PC-3 (cell line): ENCODE measurements at regions not wholly inside any gene's neighbourhood (a gene's known extent, or its start where the extent isn't known, plus 50 kb on each side); places are given as distances from the start of the nearest gene placed in this dataset.

Source experiments
- ATAC-seq: fragments of 200-7000 bp; cut with Tn5 transposase; 2 replicates; pipeline ENCODE4 v1.9.1; 2020; ENCODE audit warnings: mild to moderate bottlenecking, moderate library complexity
- BruUV-seq: library from RNA; stranded (reverse); fragments of 400-500 nt; replicated peaks from 2 replicates; lab custom pipeline; 2021; lab: Mats Ljungman, UMichigan
- CTCF ChIA-PET: fragments of 300-600 bp; sonication (Branson Sonifier 250); formaldehyde crosslinking; loops from one replicate; lab custom pipeline; 2022; ENCODE audit warnings: antibody characterized with exemption; lab: Charles Lee
- POLR2A ChIA-PET: fragments of 300-600 bp; sonication (Branson Sonifier 250); formaldehyde crosslinking; loops from one replicate; lab custom pipeline; 2022; ENCODE audit warnings: antibody characterized with exemption; ENCODE audit not compliant: unreplicated experiment; lab: Charles Lee
- DNase-seq: peaks from one replicate; pipeline ENCODE4 v3.0.0-alpha.2; 2015
- H2AFZ ChIP-seq: fragments of 300-600 bp; sonication (generic); 2 replicates; pipeline ENCODE4 v1.6.0; 2016; ENCODE audit warnings: antibody characterized with exemption, low read length
- H3F3A ChIP-seq: fragments of 300-600 bp; sonication (generic); one replicate; pipeline ENCODE4 v1.6.0; 2017; ENCODE audit warnings: antibody characterized with exemption, low read length, control low read depth, mild to moderate bottlenecking; ENCODE audit not compliant: unreplicated experiment
- H3K27ac ChIP-seq: fragments of 300-600 bp; sonication (generic); 2 replicates; pipeline ENCODE4 v1.5.1; 2016; ENCODE audit warnings: mild to moderate bottlenecking, low read length
- H3K27me3 ChIP-seq: fragments of 300-600 bp; sonication (generic); 2 replicates; pipeline ENCODE4 v1.6.1; 2016; ENCODE audit warnings: low read length, mixed read lengths
- H3K36me3 ChIP-seq: fragments of 300-600 bp; sonication (generic); 2 replicates; pipeline ENCODE4 v1.6.1; 2016; ENCODE audit warnings: low read depth, mixed run types, low read length, mixed read lengths
- H3K4me1 ChIP-seq: fragments of 300-600 bp; sonication (generic); 2 replicates; pipeline ENCODE4 v1.5.1; 2016; ENCODE audit warnings: low read length; ENCODE audit not compliant: insufficient read depth
- H3K4me2 ChIP-seq: fragments of 300-600 bp; sonication (generic); 2 replicates; pipeline ENCODE4 v1.6.0; 2016; ENCODE audit warnings: low read length
- H3K4me3 ChIP-seq: fragments of 300-600 bp; sonication (generic); 2 replicates; pipeline ENCODE4 v1.5.1; 2016; ENCODE audit warnings: mild to moderate bottlenecking, low read length, mixed read lengths
- H3K79me2 ChIP-seq: fragments of 300-600 bp; sonication (generic); 2 replicates; pipeline ENCODE4 v1.6.1; 2017; ENCODE audit warnings: low read length, mixed read lengths
- H3K9ac ChIP-seq: fragments of 300-600 bp; sonication (generic); 2 replicates; pipeline ENCODE4 v1.6.0; 2016; ENCODE audit warnings: mild to moderate bottlenecking, low read length
- H3K9me2 ChIP-seq: fragments of 300-600 bp; sonication (generic); replicated peaks from 2 replicates; pipeline ENCODE4 v1.6.1; 2016; ENCODE audit warnings: mixed run types, low read length, mixed read lengths
- H3K9me3 ChIP-seq: fragments of 300-600 bp; sonication (generic); 2 replicates; pipeline ENCODE4 v1.6.1; 2016; ENCODE audit warnings: low read length, mixed read lengths
- H4K20me1 ChIP-seq: fragments of 300-600 bp; sonication (generic); 2 replicates; pipeline ENCODE4 v1.6.1; 2016; ENCODE audit warnings: low read length, mixed read lengths
- EZH2 ChIP-seq: fragments of 300-600 bp; sonication (generic); IDR thresholded peaks from one replicate; pipeline ENCODE4 v1.6.1; 2017; ENCODE audit warnings: antibody characterized with exemption, mild to moderate bottlenecking, low read length; ENCODE audit not compliant: unreplicated experiment
- EZH2phosphoT487 ChIP-seq: fragments of 300-600 bp; sonication (generic); IDR thresholded peaks from 2 replicates; pipeline ENCODE4 v1.6.1; 2018; ENCODE audit warnings: mild to moderate bottlenecking, antibody characterized with exemption, low read length, borderline replicate concordance
- intact Hi-C: fragments of 100-400 bp; cut with micrococcal nuclease; formaldehyde crosslinking; loops from 2 replicates; pipeline ENCODE4 v1.9.0; 2023
- TF ChIP-seq, protein P1 (sequence below): fragments of 300-600 bp; sonication (generic); conservative IDR thresholded peaks from 2 replicates; pipeline ENCODE4 v1.5.1; 2017; ENCODE audit warnings: antibody characterized with exemption, low read depth, mild to moderate bottlenecking, low read length

DNA sequence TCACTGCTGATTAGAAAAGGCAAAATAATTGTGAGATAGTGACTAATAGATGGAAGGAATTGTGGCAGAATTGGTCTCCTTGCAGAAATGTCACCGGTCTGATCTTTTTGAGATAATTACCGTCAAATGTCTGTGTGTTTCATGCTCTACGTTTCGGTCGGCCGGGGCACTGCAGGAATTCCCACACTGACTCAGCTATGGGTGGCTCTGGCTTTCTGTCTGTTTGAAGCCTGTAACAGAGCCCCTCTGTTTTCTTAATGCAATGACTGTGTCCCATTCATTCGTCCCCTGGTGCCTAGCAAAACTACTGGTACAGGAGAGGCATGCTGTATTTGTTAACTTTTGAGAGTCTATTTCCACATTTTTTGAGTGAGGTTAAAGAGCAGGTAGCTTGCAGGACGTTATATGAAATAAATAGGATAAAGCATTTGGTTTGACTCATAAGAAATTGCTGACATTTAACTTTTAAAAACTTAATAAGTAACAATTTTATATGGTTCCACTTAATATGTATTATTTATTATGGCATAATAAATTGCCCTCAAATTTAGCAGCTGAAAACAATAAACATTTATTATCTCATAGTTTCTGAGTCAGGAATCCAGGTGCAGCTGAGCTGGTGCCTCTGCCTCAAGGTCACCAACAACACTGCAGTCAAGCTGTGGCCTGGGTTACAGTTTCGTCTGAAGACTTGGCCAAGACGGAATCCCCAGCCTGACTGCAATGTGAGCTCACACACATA is 53.3 kb upstream of the CTBP2 start:
- no peak for TF ChIP-seq EZH2
- TF ChIP-seq, protein P1, sequence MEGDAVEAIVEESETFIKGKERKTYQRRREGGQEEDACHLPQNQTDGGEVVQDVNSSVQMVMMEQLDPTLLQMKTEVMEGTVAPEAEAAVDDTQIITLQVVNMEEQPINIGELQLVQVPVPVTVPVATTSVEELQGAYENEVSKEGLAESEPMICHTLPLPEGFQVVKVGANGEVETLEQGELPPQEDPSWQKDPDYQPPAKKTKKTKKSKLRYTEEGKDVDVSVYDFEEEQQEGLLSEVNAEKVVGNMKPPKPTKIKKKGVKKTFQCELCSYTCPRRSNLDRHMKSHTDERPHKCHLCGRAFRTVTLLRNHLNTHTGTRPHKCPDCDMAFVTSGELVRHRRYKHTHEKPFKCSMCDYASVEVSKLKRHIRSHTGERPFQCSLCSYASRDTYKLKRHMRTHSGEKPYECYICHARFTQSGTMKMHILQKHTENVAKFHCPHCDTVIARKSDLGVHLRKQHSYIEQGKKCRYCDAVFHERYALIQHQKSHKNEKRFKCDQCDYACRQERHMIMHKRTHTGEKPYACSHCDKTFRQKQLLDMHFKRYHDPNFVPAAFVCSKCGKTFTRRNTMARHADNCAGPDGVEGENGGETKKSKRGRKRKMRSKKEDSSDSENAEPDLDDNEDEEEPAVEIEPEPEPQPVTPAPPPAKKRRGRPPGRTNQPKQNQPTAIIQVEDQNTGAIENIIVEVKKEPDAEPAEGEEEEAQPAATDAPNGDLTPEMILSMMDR: no peak
- no peak for TF ChIP-seq EZH2phosphoT487
- CTCF ChIA-PET: no interaction called here
- BruUV-seq: no TSS peak

DNA sequence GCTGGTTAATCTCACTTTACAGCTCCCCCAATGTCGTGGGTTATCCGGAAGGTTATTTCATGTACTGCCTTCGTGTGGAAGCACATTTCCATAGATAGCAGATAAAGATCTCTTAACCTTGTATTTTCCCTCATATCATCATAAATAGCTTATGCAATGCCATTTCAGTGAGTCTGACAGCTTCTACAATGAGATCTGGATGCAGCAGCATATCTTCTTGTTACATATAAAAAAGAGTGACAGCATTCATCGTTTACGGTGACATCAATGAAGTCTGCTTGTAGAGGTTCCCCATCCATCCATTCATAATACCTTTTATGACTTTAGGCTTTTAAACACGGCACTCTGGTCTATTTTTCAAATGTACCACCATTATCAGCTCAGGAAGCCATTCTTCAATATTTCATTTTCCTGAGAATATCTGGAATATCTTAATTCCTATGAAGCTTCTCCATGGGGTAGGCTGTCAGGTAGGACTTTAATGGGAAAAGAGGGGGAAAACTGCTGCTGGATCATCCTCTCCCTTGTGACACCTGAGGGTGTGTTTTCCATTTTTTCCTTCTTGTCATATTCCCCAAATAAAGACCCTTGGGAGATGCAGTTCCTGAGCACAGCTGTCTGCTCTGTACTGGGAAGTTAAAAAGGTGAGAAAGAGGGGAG is 51.9 kb upstream of the CTBP2 start:
- H3K4me2 ChIP-seq: no peak overlapping the region
- no peaks in the 10 kb centered on the region for H3F3A ChIP-seq
- H3K4me1 ChIP-seq: no peaks in the 10 kb centered on the region
- H3K9me3 ChIP-seq: no peaks in the 10 kb centered on the region
- no peak overlapping the region for H3K27ac ChIP-seq
- H4K20me1 ChIP-seq: no peaks in the 10 kb centered on the region
- no peak overlapping the region for H2AFZ ChIP-seq
- BruUV-seq: no TSS peak
- no peak overlapping the region for H3K4me3 ChIP-seq
- H3K9ac ChIP-seq: no peak overlapping the region
- H3K79me2 ChIP-seq: no peaks in the 10 kb centered on the region
- H3K27me3 ChIP-seq: no peaks in the 10 kb centered on the region
- ChIA-PET POLR2A (no interaction called here), CTCF (no interaction called here)
- no peaks in the 10 kb centered on the region for H3K9me2 ChIP-seq
- ATAC-seq (no peak), DNase-seq (no peak)
- no peaks in the 10 kb centered on the region for H3K36me3 ChIP-seq
- intact Hi-C loops: no loop called here
- TF ChIP-seq, protein P1: no peak
- TF ChIP-seq EZH2phosphoT487: no peak
- no peak for TF ChIP-seq EZH2

More for the DNA sequence above, 53.3 kb upstream of the CTBP2 start:
- Histone ChIP-seq H3F3A (no peaks in the 10 kb centered on the region), H3K4me1 (peaks cover 9% of the 10 kb centered on the region), H4K20me1 (no peaks in the 10 kb centered on the region), H3K27me3 (no peaks in the 10 kb centered on the region), H3K4me2 (no peak overlapping the region), H3K4me3 (no peak overlapping the region), H3K9me2 (no peaks in the 10 kb centered on the region), H3K27ac (no peak overlapping the region), H3K36me3 (no peaks in the 10 kb centered on the region), H3K79me2 (no peaks in the 10 kb centered on the region), H2AFZ (no peak overlapping the region), H3K9me3 (no peaks in the 10 kb centered on the region), H3K9ac (no peak overlapping the region)
- POLR2A ChIA-PET: no interaction called here
- intact Hi-C loops: no loop called here
- no peak for DNase-seq
- no peak for ATAC-seq
